Nephron (organoid): ENCODE measurements at regions not wholly inside any gene's neighbourhood (a gene's known extent, or its start where the extent isn't known, plus 50 kb on each side); places are given as distances from the start of the nearest gene placed in this dataset.

Experiments
- H3K27ac Mint-ChIP-seq, 3 experiments: 2 replicates each; pipeline ENCODE4 v1.8.0; 2020; ENCODE audit warnings: mixed read lengths in 3 of 3, mild to moderate bottlenecking in 2 of 3, moderate library complexity in 1 of 3
- H3K27me3 Mint-ChIP-seq: 2 replicates; pipeline ENCODE4 v1.8.0; 2021; ENCODE audit warnings: low read depth, mild to moderate bottlenecking, moderate library complexity, mixed read lengths
- H3K36me3 Mint-ChIP-seq: 2 replicates; pipeline ENCODE4 v1.8.0; 2020; ENCODE audit warnings: low read depth, mixed read lengths
- H3K4me1 Mint-ChIP-seq: 2 replicates; pipeline ENCODE4 v1.8.0; 2020; ENCODE audit warnings: mixed read lengths
- H3K4me3 Mint-ChIP-seq, 3 experiments: 2 replicates each; pipeline ENCODE4 v1.8.0; 2020; ENCODE audit warnings: mild to moderate bottlenecking in 3 of 3, mixed read lengths in 3 of 3, moderate library complexity in 2 of 3
- H3K9me3 Mint-ChIP-seq: 2 replicates; pipeline ENCODE4 v1.8.0; 2020; ENCODE audit warnings: mixed read lengths
- TF ChIP-seq, protein P1 (sequence below), 3 experiments: fragments of 200-600 bp; sonication (generic); IDR thresholded peaks; one replicate each; pipeline ENCODE4 v1.5.0; 2021; ENCODE audit warnings: antibody characterized with exemption in 3 of 3; ENCODE audit not compliant: unreplicated experiment in 3 of 3

DNA sequence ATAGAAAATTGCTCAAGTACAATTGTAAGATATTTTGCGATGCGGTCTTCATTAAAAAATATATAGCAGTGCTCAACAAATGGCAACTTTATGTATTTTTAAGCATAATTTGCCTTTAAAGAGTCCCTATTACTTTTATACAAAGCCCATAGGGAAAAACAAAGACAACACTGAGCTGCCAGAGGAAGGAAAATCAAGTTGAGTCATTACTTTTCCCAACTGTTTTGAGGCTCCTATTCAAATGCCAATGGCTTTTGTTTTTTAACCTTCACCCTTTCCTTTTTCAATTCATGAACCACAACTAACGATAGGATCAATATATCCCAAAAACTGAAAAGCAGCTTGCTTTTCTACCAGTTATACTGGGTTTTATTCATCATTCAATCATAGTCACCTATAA, 157.6 kb upstream of the PLEKHA5 start:
- Mint-ChIP-seq H3K4me3 (no peak overlapping the region), H3K4me1 (no peaks in the 10 kb centered on the region), H3K36me3 (peaks cover 3% of the 10 kb centered on the region), H3K27ac (no peak overlapping the region), H3K27me3 (no peaks in the 10 kb centered on the region), H3K9me3 (peaks cover 10% of the 10 kb centered on the region)
- TF ChIP-seq, protein P1, sequence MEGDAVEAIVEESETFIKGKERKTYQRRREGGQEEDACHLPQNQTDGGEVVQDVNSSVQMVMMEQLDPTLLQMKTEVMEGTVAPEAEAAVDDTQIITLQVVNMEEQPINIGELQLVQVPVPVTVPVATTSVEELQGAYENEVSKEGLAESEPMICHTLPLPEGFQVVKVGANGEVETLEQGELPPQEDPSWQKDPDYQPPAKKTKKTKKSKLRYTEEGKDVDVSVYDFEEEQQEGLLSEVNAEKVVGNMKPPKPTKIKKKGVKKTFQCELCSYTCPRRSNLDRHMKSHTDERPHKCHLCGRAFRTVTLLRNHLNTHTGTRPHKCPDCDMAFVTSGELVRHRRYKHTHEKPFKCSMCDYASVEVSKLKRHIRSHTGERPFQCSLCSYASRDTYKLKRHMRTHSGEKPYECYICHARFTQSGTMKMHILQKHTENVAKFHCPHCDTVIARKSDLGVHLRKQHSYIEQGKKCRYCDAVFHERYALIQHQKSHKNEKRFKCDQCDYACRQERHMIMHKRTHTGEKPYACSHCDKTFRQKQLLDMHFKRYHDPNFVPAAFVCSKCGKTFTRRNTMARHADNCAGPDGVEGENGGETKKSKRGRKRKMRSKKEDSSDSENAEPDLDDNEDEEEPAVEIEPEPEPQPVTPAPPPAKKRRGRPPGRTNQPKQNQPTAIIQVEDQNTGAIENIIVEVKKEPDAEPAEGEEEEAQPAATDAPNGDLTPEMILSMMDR (IDR thresholded peaks at IDR 0.05; ENCODE audit: unreplicated experiment in 3 of 3) = no peak

DNA sequence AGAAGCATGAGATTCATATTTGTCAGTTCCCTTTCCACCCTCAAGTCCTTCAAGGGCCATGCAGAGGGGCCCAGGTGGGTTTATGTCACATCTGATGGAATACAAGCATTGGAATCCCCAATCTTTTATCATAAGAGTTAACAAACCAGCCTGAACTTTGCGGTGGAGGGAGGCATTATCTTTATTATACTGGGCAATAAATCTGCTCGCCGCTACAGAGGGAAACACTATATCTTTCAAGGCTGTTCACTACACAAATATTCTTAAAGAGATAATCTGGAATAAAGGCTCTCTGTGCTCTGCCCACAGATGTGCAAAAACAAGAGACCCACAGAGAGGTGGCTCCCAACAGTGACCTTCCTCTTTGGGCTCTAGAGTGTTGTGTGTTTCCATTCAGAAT, 153.6 kb upstream of the PLEKHA5 start:
- no peaks in the 10 kb centered on the region for H3K27me3 Mint-ChIP-seq
- H3K9me3 Mint-ChIP-seq = peaks cover 26% of the 10 kb centered on the region
- TF ChIP-seq, protein P1 (IDR thresholded peaks at IDR 0.05; ENCODE audit: unreplicated experiment in 3 of 3) = no peak
- no peak overlapping the region for H3K27ac Mint-ChIP-seq
- H3K4me3 Mint-ChIP-seq = no peak overlapping the region
- H3K36me3 Mint-ChIP-seq = peaks cover 8% of the 10 kb centered on the region
- no peaks in the 10 kb centered on the region for H3K4me1 Mint-ChIP-seq

DNA sequence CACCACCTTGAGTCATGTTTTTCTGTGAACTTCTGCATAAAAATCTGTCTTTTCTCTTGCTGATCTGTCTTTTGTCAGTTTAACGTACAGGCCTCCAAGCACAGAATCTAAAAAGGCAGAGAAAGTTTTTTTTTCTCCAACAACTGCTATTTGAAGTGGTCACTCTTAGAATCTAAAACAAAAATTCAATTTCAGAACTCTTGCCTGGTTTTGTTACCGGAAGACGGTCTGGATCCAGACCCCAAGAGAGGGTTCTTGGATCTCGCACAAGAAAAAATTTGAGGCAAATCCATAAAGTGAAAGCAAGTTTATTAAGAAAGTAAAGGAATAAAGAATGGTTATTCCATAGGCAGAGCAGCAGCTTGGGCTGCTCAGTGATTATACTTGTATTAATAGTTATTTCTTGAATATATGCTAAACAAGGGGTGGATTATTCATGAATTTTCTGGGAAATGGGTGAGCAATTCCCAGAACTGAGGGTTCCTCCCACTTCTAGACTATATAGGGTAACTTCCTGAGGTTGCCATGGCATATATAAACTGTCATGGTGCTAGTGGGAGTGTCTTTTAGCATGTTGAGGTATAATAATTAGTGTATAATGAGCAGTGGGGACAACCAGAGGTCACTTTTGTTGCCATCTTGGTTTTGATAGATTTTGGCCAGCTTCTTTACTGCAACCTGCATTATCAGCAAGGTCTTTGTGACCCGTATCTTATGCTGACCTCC, 150.0 kb upstream of the PLEKHA5 start:
- H3K36me3 Mint-ChIP-seq = peaks cover 8% of the 10 kb centered on the region
- H3K4me3 Mint-ChIP-seq = no peak overlapping the region
- H3K4me1 Mint-ChIP-seq = no peaks in the 10 kb centered on the region
- no peaks in the 10 kb centered on the region for H3K27me3 Mint-ChIP-seq
- H3K27ac Mint-ChIP-seq = no peak overlapping the region
- TF ChIP-seq, protein P1 (IDR thresholded peaks at IDR 0.05; ENCODE audit: unreplicated experiment in 3 of 3) = no peak
- peaks cover 29% of the 10 kb centered on the region for H3K9me3 Mint-ChIP-seq

DNA sequence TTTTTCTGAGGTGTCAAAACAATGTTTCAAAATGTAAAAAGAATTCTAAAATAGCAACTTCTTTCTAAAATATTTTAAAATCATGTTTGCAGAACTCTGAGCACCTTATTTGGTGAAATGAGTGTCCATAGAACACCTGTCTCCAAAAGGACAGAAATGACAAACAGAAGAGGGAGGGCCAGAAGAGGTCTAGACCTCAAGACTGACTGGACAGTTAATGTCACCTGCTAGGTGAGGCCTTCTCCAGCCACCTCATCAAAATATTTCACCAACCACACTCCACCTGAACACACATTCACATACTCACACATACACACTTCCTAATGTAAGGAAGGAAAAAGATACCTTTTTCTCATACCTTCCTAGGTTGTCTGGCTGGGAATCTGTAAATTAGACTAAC, 147.8 kb upstream of the PLEKHA5 start:
- TF ChIP-seq, protein P1 (IDR thresholded peaks at IDR 0.05; ENCODE audit: unreplicated experiment in 3 of 3) = no peak
- Mint-ChIP-seq H3K4me1 (no peaks in the 10 kb centered on the region), H3K27ac (no peak overlapping the region), H3K9me3 (peaks cover 21% of the 10 kb centered on the region), H3K27me3 (no peaks in the 10 kb centered on the region), H3K36me3 (peaks cover 4% of the 10 kb centered on the region), H3K4me3 (no peak overlapping the region)

DNA sequence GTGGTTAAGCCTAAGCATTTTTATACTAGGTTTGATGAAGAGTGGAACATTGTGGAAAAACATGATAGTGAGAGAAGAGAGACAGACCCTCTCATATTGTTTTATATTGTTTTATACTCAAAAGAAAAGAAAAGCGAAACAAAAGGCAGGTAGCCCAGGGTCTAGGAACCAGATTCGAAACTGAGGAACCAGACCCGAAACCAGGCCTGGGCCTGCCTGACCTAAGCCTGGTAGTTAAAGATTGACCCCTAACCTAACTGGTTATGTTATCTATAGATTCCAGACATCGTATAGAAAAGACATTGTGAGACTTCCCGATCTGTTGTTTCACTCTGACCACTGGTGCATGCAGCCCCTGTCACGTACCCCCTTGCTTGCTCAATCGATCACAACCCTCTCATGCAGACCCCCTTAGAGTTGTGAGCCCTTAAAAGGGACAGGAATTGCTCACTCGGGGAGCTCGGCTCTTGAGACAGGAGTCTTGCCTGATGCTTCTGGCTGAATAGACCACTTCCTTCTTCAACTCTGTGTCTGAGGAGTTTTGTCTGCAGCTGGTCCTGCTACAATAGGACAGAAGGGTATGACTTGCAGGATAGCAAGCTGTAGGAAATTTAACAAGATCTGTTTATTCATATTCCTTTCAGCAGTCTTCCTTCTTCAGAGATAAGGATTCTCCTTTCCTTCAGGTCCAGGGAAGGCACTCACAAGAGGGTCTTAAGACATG, 147.1 kb upstream of the PLEKHA5 start:
- H3K27me3 Mint-ChIP-seq = no peaks in the 10 kb centered on the region
- H3K9me3 Mint-ChIP-seq = peaks cover 14% of the 10 kb centered on the region
- H3K36me3 Mint-ChIP-seq = peaks cover 4% of the 10 kb centered on the region
- no peak overlapping the region for H3K4me3 Mint-ChIP-seq
- no peaks in the 10 kb centered on the region for H3K4me1 Mint-ChIP-seq
- TF ChIP-seq, protein P1 (IDR thresholded peaks at IDR 0.05; ENCODE audit: unreplicated experiment in 3 of 3) = no peak
- no peak overlapping the region for H3K27ac Mint-ChIP-seq
